SU-DHL-6 (cell line): ENCODE measurements at regions not wholly inside any gene's neighbourhood (a gene's known extent, or its start where the extent isn't known, plus 50 kb on each side); places are given as distances from the start of the nearest gene placed in this dataset.

Experiments used
- H2AFZ ChIP-seq: fragments of 200-600 bp; sonication (generic); 2 replicates; pipeline ENCODE4 v1.6.1; 2014; ENCODE audit warnings: low read depth, mild to moderate bottlenecking, moderate library complexity, mixed read lengths, antibody characterized with exemption, low read length; ENCODE audit not compliant: severe bottlenecking
- H3F3A ChIP-seq: fragments of 200-600 bp; shearing (Covaris generic); 2 replicates; pipeline ENCODE4 v1.6.0; 2016; ENCODE audit warnings: antibody characterized with exemption, mild to moderate bottlenecking; ENCODE audit not compliant: insufficient read depth
- H3K27ac ChIP-seq: fragments of 200-600 bp; sonication (generic); 2 replicates; pipeline ENCODE4 v1.5.1; 2016; ENCODE audit warnings: low read depth, mild to moderate bottlenecking, low read length, moderate library complexity, mixed read lengths
- H3K27me3 ChIP-seq: fragments of 200-600 bp; sonication (generic), shearing (Covaris generic); 2 replicates; pipeline ENCODE4 v1.6.0; 2014; ENCODE audit warnings: mild to moderate bottlenecking, low read length
- H3K36me3 ChIP-seq: fragments of 200-600 bp; sonication (generic); 2 replicates; pipeline ENCODE4 v1.6.1; 2014; ENCODE audit warnings: mild to moderate bottlenecking, low read length, mixed read lengths
- H3K4me2 ChIP-seq: fragments of 300-600, 200-600 bp; shearing (Covaris generic), sonication (generic); 2 replicates; pipeline ENCODE4 v1.6.0; 2014; ENCODE audit warnings: low read length, low read depth, mild to moderate bottlenecking; ENCODE audit not compliant: poor library complexity, severe bottlenecking
- H3K4me3 ChIP-seq: fragments of 200-600 bp; sonication (generic); 2 replicates; pipeline ENCODE4 v1.5.1; 2014; ENCODE audit warnings: antibody characterized with exemption, low read length, mild to moderate bottlenecking, mixed read lengths; ENCODE audit not compliant: insufficient read depth, poor library complexity, severe bottlenecking
- H3K79me2 ChIP-seq: fragments of 200-600 bp; sonication (generic); 2 replicates; pipeline ENCODE4 v1.6.1; 2014; ENCODE audit warnings: mild to moderate bottlenecking, low read length, moderate library complexity; ENCODE audit not compliant: insufficient read depth
- H3K9ac ChIP-seq: fragments of 200-600 bp; sonication (generic); 2 replicates; pipeline ENCODE4 v1.7.0; 2014; ENCODE audit warnings: mild to moderate bottlenecking, low read length
- H3K9me2 ChIP-seq: fragments of 200-600 bp; sonication (generic); replicated peaks from 2 replicates; pipeline ENCODE4 v1.6.1; 2014; ENCODE audit warnings: low read length; ENCODE audit not compliant: insufficient read depth
- H3K9me3 ChIP-seq: fragments of 200-600 bp; sonication (generic); 2 replicates; pipeline ENCODE4 v1.6.1; 2014; ENCODE audit warnings: low read length, mixed read lengths; ENCODE audit not compliant: insufficient read depth
- H4K20me1 ChIP-seq: fragments of 200-600 bp; sonication (generic); 2 replicates; pipeline ENCODE4 v1.6.1; 2014; ENCODE audit warnings: low read depth, mild to moderate bottlenecking, antibody characterized with exemption, low read length, moderate library complexity, mixed read lengths
- CTCF ChIP-seq: fragments of 200-600 bp; sonication (generic); IDR thresholded peaks from one replicate; pipeline ENCODE4 v1.5.1; 2017; ENCODE audit warnings: antibody characterized with exemption, mild to moderate bottlenecking, low read length, moderate library complexity; ENCODE audit not compliant: insufficient read depth, poor library complexity, severe bottlenecking
- EZH2phosphoT487 ChIP-seq: fragments of 200-600 bp; sonication (generic), shearing (Covaris generic); conservative IDR thresholded peaks from 2 replicates; pipeline ENCODE4 v1.6.1; 2018; ENCODE audit warnings: mild to moderate bottlenecking, antibody characterized with exemption, low read length, moderate library complexity, mixed read lengths

- Histone ChIP-seq H3K27me3 (no peaks in the 10 kb centered on the region), H4K20me1 (no peaks in the 10 kb centered on the region), H3K9ac (no peak overlapping the region), H3K9me3 (peaks cover 9% of the 10 kb centered on the region; the same call in 1 of the 2 replicates), H3F3A (no peaks in the 10 kb centered on the region), H3K4me2 (no peak overlapping the region), H3K27ac (no peak overlapping the region), H3K79me2 (no peaks in the 10 kb centered on the region), H3K9me2 (no peaks in the 10 kb centered on the region), H2AFZ (no peak overlapping the region), H3K36me3 (no peaks in the 10 kb centered on the region), H3K4me3 (no peak overlapping the region)
- no peak for TF ChIP-seq EZH2phosphoT487
- TF ChIP-seq CTCF, result no peak
Measured at GRCh38 chr20:57002066-57002570, 264.3 kb downstream of the BMP7 start.

- Histone ChIP-seq H3K9me2 (no peaks in the 10 kb centered on the region), H2AFZ (no peak overlapping the region), H3K4me2 (no peak overlapping the region), H3K79me2 (no peaks in the 10 kb centered on the region), H3F3A (no peaks in the 10 kb centered on the region), H3K9ac (no peak overlapping the region), H3K36me3 (no peaks in the 10 kb centered on the region), H3K9me3 (peaks cover 9% of the 10 kb centered on the region; the same call in 1 of the 2 replicates), H3K27ac (no peak overlapping the region), H3K4me3 (no peak overlapping the region), H4K20me1 (no peaks in the 10 kb centered on the region), H3K27me3 (no peaks in the 10 kb centered on the region)
- TF ChIP-seq EZH2phosphoT487 (no peak), CTCF (no peak)
Measured at GRCh38 chr20:57003012-57003411, 263.4 kb downstream of the BMP7 start.

GRCh38 chr20:57004416-57004815 is 262.0 kb downstream of the BMP7 start:
- Histone ChIP-seq H3K27ac (no peak overlapping the region), H3K9me3 (no peaks in the 10 kb centered on the region), H3K9ac (no peak overlapping the region), H3F3A (no peaks in the 10 kb centered on the region), H3K27me3 (no peaks in the 10 kb centered on the region), H3K4me2 (no peak overlapping the region), H3K9me2 (no peaks in the 10 kb centered on the region), H3K4me3 (no peak overlapping the region), H2AFZ (no peak overlapping the region), H4K20me1 (no peaks in the 10 kb centered on the region), H3K79me2 (no peaks in the 10 kb centered on the region), H3K36me3 (no peaks in the 10 kb centered on the region)
- TF ChIP-seq EZH2phosphoT487 (no peak), CTCF (no peak)
